HG03571 (cell line): ENCODE measurements at regions not wholly inside any gene's neighbourhood (a gene's known extent, or its start where the extent isn't known, plus 50 kb on each side); places are given as distances from the start of the nearest gene placed in this dataset.
A peak's percentile ranks its signal among the peaks of the same experiment; 100 is the strongest.

Source experiments
- ATAC-seq: cut with Tn5 transposase; IDR thresholded peaks from one replicate; pipeline ENCODE4 v1.9.1; 2021; ENCODE audit not compliant: unreplicated experiment

DNA sequence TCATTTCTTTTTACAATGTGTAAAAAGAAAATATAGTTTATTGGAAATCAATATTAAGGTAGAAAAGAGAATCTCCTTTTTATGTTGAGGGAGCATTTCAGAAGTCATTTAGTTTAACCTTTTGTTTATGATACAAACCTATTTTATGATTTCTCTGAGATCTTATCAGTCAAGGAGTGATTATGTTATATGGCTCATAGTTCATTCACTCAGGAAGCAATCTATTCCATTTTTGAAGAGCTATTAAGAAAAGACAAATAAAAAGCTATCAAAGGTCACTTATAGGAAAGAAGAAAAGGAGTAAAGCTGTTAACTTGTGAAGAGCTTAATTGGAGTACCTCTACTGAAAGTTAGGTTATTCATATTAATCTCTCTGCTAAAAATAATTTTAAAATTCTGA lies 526.6 kb upstream of the JAG1 start:
- ATAC-seq, result no peak

GRCh38 chr20:11204926-11205768 lies 531.3 kb upstream of the JAG1 start:
- ATAC-seq, result peak; percentile 83

GRCh38 chr20:11205769-11206362 lies 532.1 kb upstream of the JAG1 start:
- no peak for ATAC-seq

DNA sequence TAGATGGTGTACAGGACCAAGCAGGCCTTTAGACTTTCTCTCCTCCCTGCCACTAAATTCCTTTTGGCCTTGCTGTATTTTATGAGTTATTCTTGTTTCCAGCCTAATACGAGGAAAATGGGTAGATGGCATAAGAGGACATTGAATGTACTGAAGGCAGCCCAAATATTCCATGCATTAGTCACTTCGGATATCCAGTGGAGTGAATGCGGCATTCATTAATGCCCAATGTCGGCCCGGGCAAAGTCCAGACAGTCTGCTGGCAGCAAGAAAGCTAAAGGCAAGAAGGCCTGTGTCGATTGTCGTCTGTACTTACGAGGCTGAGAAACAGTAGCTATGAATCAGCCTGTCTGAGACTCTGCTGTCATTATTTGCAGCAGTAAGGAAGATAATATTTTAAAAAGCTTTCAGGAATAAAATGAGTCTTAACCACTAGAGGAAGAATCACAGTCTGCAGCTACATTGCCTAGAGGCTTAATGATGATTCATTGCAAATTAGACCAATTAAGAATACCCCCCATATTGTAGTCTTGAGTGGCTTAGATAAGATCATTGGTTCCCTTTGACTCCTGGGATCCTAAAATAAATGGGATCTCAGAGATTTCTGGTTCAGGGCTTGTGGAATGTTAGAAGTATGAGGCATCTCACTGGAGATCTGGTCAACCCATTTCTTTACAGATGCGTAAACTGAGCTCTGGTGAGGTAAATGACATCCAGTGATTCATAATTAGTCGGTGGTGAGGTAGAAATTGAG lies 534.1 kb upstream of the JAG1 start:
- ATAC-seq, result no peak

DNA sequence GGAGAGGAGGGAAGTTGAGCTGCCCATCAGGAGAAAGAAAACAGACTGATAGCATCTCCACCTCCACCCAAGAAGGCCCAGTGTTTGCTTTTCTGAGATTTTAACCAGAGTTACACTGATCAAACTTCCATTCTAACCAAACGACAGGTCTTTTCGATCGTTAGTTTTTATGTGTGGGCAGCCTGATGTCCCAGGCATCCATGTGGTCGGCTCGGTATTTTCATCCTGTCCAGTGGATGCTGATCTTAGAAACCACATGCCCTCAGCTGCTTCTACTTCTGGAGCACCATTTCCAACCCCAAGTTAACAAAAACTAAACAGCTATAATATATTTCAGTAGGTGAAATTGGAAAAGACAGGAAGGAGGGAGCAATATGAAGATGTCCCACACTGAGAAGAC lies 536.8 kb upstream of the JAG1 start:
- no peak for ATAC-seq

- no peak for ATAC-seq
Observed at GRCh38 chr20:11212272-11212671, 538.5 kb upstream of the JAG1 start.

DNA sequence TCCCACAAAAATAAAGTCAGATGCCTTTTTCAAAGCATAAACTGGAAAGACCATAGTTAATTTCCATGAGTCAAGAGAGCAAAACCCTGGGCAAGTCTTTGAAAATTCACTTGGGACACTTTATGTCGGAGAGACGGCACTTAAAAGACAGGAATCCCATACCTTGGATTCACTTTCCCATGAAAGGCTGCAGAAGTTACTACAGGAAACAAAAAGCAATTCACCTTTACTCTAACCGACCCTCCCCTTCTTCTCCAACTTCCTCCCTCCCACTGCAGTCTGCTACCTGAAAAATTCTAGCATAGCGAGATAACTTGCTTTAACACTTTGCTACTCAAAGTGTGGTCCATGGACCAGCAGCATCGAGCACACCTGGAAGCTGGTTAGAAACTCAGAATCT lies 539.1 kb upstream of the JAG1 start:
- ATAC-seq, result no peak

GRCh38 chr20:11214256-11214840 lies 540.5 kb upstream of the JAG1 start:
- ATAC-seq, result no peak

GRCh38 chr20:11216451-11217314 lies 542.9 kb upstream of the JAG1 start:
- ATAC-seq, result no peak

DNA sequence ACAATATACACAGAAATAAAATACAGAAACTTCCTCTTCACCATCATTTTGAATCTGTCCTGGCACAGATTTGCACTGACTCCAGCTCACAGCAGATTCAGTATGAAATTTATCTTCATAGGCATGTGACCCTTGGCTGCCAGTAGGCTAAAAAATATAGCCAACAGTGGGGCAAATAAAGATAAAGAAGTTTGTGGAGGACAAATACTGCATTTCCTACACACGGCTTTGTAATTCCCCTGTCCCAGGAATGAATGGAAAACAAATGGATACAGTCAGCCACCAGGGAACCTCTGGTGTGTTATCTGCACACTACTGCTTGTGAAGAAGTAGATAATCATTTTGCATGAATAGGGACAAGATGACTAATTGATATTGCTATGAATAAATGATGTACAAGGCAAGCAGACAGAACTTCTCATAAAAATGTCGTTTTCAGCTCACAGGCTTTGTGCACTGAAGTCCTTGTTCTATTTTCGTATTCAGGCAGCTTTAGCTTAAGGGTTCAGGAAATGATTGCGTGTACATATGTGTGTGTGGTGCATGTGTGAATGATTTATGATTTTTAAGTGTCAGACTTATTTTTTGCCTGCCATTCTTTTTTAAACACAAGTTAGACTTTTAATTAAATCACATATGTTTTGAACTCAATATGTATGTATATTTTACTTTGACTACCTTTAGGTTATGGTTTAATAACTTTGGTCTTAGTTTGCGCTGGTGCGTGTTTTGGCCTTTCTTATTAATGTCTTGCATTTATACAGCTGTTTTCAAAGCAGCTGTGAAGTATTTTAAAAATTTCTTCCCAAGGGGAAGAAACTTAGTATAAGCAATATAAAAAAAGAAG lies 543.8 kb upstream of the JAG1 start:
- ATAC-seq, result no peak

GRCh38 chr20:11218173-11218680 lies 544.4 kb upstream of the JAG1 start:
- ATAC-seq, result no peak

GRCh38 chr20:11219192-11219591 lies 545.4 kb upstream of the JAG1 start:
- ATAC-seq, result no peak

GRCh38 chr20:11221046-11221445 lies 547.2 kb upstream of the JAG1 start:
- ATAC-seq, result no peak

DNA sequence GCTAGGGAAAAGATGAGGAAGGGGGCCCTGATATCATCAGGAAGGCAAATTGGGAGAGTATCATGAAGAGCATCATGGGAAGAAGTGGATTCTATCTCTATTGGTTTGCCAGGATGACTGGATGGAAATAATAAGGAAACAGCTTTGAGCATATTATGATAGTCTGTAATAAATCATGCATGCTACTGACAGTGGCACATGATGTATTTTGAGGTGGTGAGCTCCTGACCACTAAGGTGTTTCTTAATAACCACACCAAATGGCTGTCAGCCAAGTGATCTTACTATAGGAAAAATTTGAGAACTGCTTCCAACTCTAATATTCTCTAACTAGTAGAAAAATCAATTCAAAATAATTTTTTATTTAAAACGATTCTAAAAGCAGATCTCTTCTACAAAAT lies 548.4 kb upstream of the JAG1 start:
- ATAC-seq, result no peak

DNA sequence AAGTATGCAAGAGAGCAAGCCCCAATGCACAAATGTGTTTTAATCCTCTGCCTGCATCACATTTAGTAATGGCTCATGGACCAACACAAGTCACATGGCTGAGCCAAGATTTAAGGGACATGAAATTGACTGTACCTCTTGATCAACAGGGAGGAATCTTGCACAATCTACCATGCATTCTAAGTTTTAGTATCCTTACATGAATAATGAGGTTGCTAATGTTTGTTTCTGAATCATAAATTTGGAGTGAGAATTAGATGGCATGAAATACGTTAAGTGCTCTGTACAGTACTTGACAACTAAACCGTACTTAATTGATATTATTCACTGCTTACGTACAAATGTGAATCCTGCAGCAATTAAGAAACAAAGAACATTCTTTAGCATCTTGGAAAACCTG lies 553.8 kb upstream of the JAG1 start:
- ATAC-seq, result no peak

GRCh38 chr20:11229772-11230171 lies 556.0 kb upstream of the JAG1 start:
- ATAC-seq, result no peak

GRCh38 chr20:11230999-11231398 lies 557.2 kb upstream of the JAG1 start:
- no peak for ATAC-seq

GRCh38 chr20:11231742-11232648 lies 558.2 kb upstream of the JAG1 start:
- ATAC-seq, result no peak

GRCh38 chr20:11232896-11233295 lies 559.1 kb upstream of the JAG1 start:
- no peak for ATAC-seq
